Prostate gland (tissue), 2 donors: ENCODE measurements at regions not wholly inside any gene's neighbourhood (a gene's known extent, or its start where the extent isn't known, plus 50 kb on each side); places are given as distances from the start of the nearest gene placed in this dataset.
"Not testable (repeated sequence)": the region's sequence is repeated elsewhere in the genome, so short reads cannot be mapped to it uniquely, and the experiment has no call there.

ENCODE experiments used
- DNase-seq: peaks from one replicate; pipeline ENCODE4 v3.0.0-alpha.2; 2019; ENCODE audit warnings: low spot score
- H3K27ac ChIP-seq, 2 donors: fragments of 200-600 bp; sonication (generic); 2 replicates each; pipeline ENCODE4 v1.5.1; 2017 to 2019
- H3K27me3 ChIP-seq: fragments of 200-600 bp; sonication (generic); replicated peaks from 2 replicates; pipeline ENCODE4 v1.5.1; 2019; ENCODE audit not compliant: insufficient read depth
- H3K36me3 ChIP-seq, 2 donors: fragments of 200-600 bp; sonication (generic); 1 replicate in 1 of 2; 2 replicates in 1 of 2; pipeline versions ENCODE4 v1.5.1 to v1.8.1; 2017 to 2019
- H3K4me1 ChIP-seq: fragments of 200-600 bp; sonication (generic); replicated peaks from 2 replicates; pipeline ENCODE4 v1.5.1; 2019
- H3K4me3 ChIP-seq, 2 donors: fragments of 200-600 bp; sonication (generic); 2 replicates each; pipeline ENCODE4 v1.5.1; 2017 to 2019
- H3K9me3 ChIP-seq: fragments of 200-600 bp; sonication (generic); 2 replicates; pipeline ENCODE4 v1.5.1; 2017
- CTCF ChIP-seq, 4 experiments: fragments of 200-600 bp in 2 of 4; fragments of 450-650 bp in 2 of 4; sonication (generic) in 2 of 4; IDR thresholded peaks; 1 replicate in 3 of 4; 2 replicates in 1 of 4; pipeline ENCODE4 v1.5.1; 2016 to 2019; ENCODE audit warnings: antibody characterized with exemption in 4 of 4, mild to moderate bottlenecking in 2 of 4, moderate library complexity in 2 of 4
- POLR2A ChIP-seq: fragments of 450-650 bp; IDR thresholded peaks from one replicate; pipeline ENCODE4 v1.6.1; 2016; ENCODE audit warnings: antibody characterized with exemption, mild to moderate bottlenecking
- POLR2AphosphoS5 ChIP-seq: sonication (generic); formaldehyde crosslinking; IDR thresholded peaks from one replicate; pipeline ENCODE4 v1.6.1; 2017; ENCODE audit warnings: antibody characterized with exemption
- WGBS: methylation state at CpG from one replicate; pipeline ENCODE4 v1.1.5; 2018; 5-methylcytosine and 5-hydroxymethylcytosine counted together
- intact Hi-C: fragments of 100-400 bp; cut with DNase I; formaldehyde crosslinking; loops from one replicate; pipeline ENCODE4 v1.14.2; 2022

GRCh38 chr5:87126869-87127268 is 140.8 kb upstream of the RASA1 start:
- intact Hi-C loops = no loop called here
- no peaks in the 10 kb centered on the region for H3K36me3 ChIP-seq
- H3K9me3 ChIP-seq = no peaks in the 10 kb centered on the region
- no peak for TF ChIP-seq POLR2AphosphoS5
- 55% methylated on average over 3 of the region's 3 CpGs for WGBS
- H3K27me3 ChIP-seq = no peaks in the 10 kb centered on the region
- H3K4me1 ChIP-seq = no peaks in the 10 kb centered on the region
- H3K27ac ChIP-seq = no peak overlapping the region
- H3K4me3 ChIP-seq = no peak overlapping the region
- DNase-seq = no peak

GRCh38 chr5:87127426-87127825 is 140.3 kb upstream of the RASA1 start:
- WGBS = 87% methylated on average over 1 of the region's 1 CpG
- DNase-seq = no peak
- no peaks in the 10 kb centered on the region for H3K36me3 ChIP-seq
- no peaks in the 10 kb centered on the region for H3K4me1 ChIP-seq
- TF ChIP-seq POLR2A (no peak), POLR2AphosphoS5 (no peak), CTCF (IDR thresholded peaks at IDR 0.05) (no peak)
- H3K27ac ChIP-seq = no peak overlapping the region
- no peaks in the 10 kb centered on the region for H3K27me3 ChIP-seq
- no peaks in the 10 kb centered on the region for H3K9me3 ChIP-seq
- intact Hi-C loops = no loop called here
- H3K4me3 ChIP-seq = no peak overlapping the region

- no peaks in the 10 kb centered on the region for H3K36me3 ChIP-seq
- H3K4me1 ChIP-seq = no peaks in the 10 kb centered on the region
- no peak for TF ChIP-seq POLR2AphosphoS5
- TF ChIP-seq POLR2A = no peak
- no peak for TF ChIP-seq CTCF (IDR thresholded peaks at IDR 0.05)
- intact Hi-C loops = no loop called here
- H3K9me3 ChIP-seq = no peaks in the 10 kb centered on the region
- H3K27me3 ChIP-seq = no peaks in the 10 kb centered on the region
- no peak for DNase-seq
- no peak overlapping the region for H3K4me3 ChIP-seq
- H3K27ac ChIP-seq = no peak overlapping the region
- 40% methylated on average over 3 of the region's 3 CpGs for WGBS
These were observed 139.6 kb upstream of the RASA1 start for GRCh38 chr5:87127956-87128687.

GRCh38 chr5:87129046-87129445 is 138.6 kb upstream of the RASA1 start:
- Histone ChIP-seq H3K27ac (no peak overlapping the region), H3K36me3 (no peaks in the 10 kb centered on the region), H3K9me3 (no peaks in the 10 kb centered on the region), H3K4me3 (no peak overlapping the region), H3K4me1 (no peaks in the 10 kb centered on the region), H3K27me3 (no peaks in the 10 kb centered on the region)
- TF ChIP-seq CTCF (IDR thresholded peaks at IDR 0.05) (no peak), POLR2A (no peak), POLR2AphosphoS5 (no peak)
- no peak for DNase-seq
- intact Hi-C loops = no loop called here
- 84% methylated on average over 1 of the region's 1 CpG for WGBS

GRCh38 chr5:87132696-87133095 is 135.0 kb upstream of the RASA1 start:
- Histone ChIP-seq H3K36me3 (no peaks in the 10 kb centered on the region), H3K4me1 (no peaks in the 10 kb centered on the region), H3K27ac (no peak overlapping the region), H3K4me3 (no peak overlapping the region), H3K27me3 (no peaks in the 10 kb centered on the region), H3K9me3 (no peaks in the 10 kb centered on the region)
- TF ChIP-seq CTCF (IDR thresholded peaks at IDR 0.05) = no peak
- TF ChIP-seq POLR2AphosphoS5 = no peak
- TF ChIP-seq POLR2A = no peak
- no peak for DNase-seq
- intact Hi-C loops = no loop called here

GRCh38 chr5:87134513-87134912 is 133.2 kb upstream of the RASA1 start:
- H3K9me3 ChIP-seq, H3K36me3 ChIP-seq, H3K27ac ChIP-seq, DNase-seq, H3K4me3 ChIP-seq, H3K4me1 ChIP-seq, intact Hi-C loops, H3K27me3 ChIP-seq: not testable (repeated sequence)
